ENCODE measurements at regions not wholly inside any gene's neighbourhood (a gene's known extent, or its start where the extent isn't known, plus 50 kb on each side); places are given as distances from the start of the nearest gene placed in this dataset.

DNA sequence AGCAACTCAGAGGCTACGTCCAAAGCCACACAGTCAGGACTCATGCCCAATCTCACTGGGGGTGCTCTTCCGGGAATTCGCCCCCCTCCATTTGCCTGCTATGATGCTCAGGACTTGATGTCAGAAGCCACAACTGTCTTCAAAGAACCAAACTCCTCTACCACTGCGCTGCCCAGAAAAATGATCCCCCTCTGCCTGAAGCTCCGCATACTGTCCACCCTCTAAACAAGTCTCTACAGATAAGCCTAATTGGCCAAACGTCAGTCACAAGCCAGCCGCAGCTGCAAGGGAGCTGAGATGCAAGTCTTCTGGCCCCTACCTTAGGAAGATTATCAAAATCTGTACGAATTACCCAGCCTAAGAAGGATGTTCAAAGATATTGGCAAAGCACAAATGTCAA lies 294.6 kb downstream of the BUD13 start:
- TF ChIP-seq, protein P1, sequence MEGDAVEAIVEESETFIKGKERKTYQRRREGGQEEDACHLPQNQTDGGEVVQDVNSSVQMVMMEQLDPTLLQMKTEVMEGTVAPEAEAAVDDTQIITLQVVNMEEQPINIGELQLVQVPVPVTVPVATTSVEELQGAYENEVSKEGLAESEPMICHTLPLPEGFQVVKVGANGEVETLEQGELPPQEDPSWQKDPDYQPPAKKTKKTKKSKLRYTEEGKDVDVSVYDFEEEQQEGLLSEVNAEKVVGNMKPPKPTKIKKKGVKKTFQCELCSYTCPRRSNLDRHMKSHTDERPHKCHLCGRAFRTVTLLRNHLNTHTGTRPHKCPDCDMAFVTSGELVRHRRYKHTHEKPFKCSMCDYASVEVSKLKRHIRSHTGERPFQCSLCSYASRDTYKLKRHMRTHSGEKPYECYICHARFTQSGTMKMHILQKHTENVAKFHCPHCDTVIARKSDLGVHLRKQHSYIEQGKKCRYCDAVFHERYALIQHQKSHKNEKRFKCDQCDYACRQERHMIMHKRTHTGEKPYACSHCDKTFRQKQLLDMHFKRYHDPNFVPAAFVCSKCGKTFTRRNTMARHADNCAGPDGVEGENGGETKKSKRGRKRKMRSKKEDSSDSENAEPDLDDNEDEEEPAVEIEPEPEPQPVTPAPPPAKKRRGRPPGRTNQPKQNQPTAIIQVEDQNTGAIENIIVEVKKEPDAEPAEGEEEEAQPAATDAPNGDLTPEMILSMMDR (IDR thresholded peaks at IDR 0.05): no peak
- no peaks in the 10 kb centered on the region for H3K9me3 ChIP-seq (replicated peaks in 1 of 2; ENCODE audit: control insufficient read depth in 1 of 2, insufficient read depth in 1 of 2, low read length in 2 of 2)
- Mint-ChIP-seq H3K36me3 (no peaks in the 10 kb centered on the region), H3K4me3 (no peak overlapping the region), H3K4me1 (no peaks in the 10 kb centered on the region), H3K27ac (no peak overlapping the region), H3K9me3 (no peaks in the 10 kb centered on the region), H3K27me3 (ENCODE audit: low read depth in 3 of 3) (peaks cover 8 to 14% (median 12%) of the 10 kb centered on the region in 3 donors)
- no peak overlapping the region for H3K4me3 ChIP-seq (replicated peaks in 1 of 3; ENCODE audit: low read depth in 2 of 3, low read length in 3 of 3)
- no peaks in the 10 kb centered on the region for H3K36me3 ChIP-seq (replicated peaks in 1 of 2; ENCODE audit: control insufficient read depth in 1 of 2, insufficient read depth in 2 of 2, low read length in 2 of 2)
- no peak overlapping the region for H3K27ac ChIP-seq (ENCODE audit: low read depth in 1 of 2, low read length in 2 of 2)
- H3K79me2 ChIP-seq (ENCODE audit: insufficient read depth, low read length): no peaks in the 10 kb centered on the region
- 83% methylated on average over 5 of the region's 8 CpGs for WGBS (ENCODE audit: insufficient coverage)
- H3K4me2 ChIP-seq (replicated peaks; ENCODE audit: extremely low read depth, low read length, poor library complexity, severe bottlenecking): no peak overlapping the region
- intact Hi-C loops (cut with micrococcal nuclease): no loop called here
- H3K4me1 ChIP-seq (ENCODE audit: control insufficient read depth in 1 of 2, insufficient read depth in 2 of 2, low read length in 2 of 2): no peaks in the 10 kb centered on the region
- no peak overlapping the region for H2AFZ ChIP-seq (ENCODE audit: insufficient read depth, low read depth, low read length, poor library complexity, severe bottlenecking)
- H4K20me1 ChIP-seq (ENCODE audit: insufficient read depth, low read length): no peaks in the 10 kb centered on the region
- no peak overlapping the region for H3K9ac ChIP-seq (ENCODE audit: insufficient read depth, low read length, poor library complexity, severe bottlenecking)
- H3K27me3 ChIP-seq (ENCODE audit: control insufficient read depth in 2 of 2, insufficient read depth in 2 of 2, low read length in 2 of 2): peaks cover 0 to 2% of the 10 kb centered on the region in 2 donors
- DNase-seq: no peak

DNA sequence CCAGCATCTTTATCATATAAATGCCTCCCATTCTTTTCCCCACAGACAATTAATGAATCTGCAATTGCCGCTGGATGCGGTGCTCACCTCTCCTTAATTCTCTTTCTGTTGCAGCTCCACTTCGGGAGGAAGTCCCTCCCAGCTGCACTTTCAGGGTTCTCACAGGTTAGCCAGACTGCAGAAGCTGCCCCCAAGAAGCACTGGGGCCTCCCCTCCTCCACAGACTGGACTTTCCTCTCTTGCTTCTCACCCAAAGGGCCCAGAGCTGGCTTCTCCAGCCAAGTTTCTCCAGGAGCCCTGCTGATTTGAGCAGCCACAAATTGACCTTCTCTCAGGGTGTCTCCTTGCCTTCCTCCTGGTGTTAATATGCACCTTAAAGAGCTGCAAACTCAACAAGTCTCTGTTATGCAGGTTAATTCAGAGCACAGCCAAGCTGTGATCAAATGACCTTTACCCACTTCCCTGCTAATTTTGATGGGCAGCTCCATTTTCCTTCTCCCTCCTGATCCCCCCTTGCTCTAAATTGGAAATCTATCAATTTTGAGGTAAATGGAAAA lies 298.9 kb downstream of the BUD13 start:
- Histone ChIP-seq H3K9me3 (replicated peaks in 1 of 2; ENCODE audit: control insufficient read depth in 1 of 2, insufficient read depth in 1 of 2, low read length in 2 of 2) (no peaks in the 10 kb centered on the region), H3K27me3 (ENCODE audit: control insufficient read depth in 2 of 2, insufficient read depth in 2 of 2, low read length in 2 of 2) (peaks cover 0 to 2% of the 10 kb centered on the region in 2 donors), H3K36me3 (replicated peaks in 1 of 2; ENCODE audit: control insufficient read depth in 1 of 2, insufficient read depth in 2 of 2, low read length in 2 of 2) (no peaks in the 10 kb centered on the region), H3K4me1 (ENCODE audit: control insufficient read depth in 1 of 2, insufficient read depth in 2 of 2, low read length in 2 of 2) (no peaks in the 10 kb centered on the region), H3K79me2 (ENCODE audit: insufficient read depth, low read length) (no peaks in the 10 kb centered on the region), H4K20me1 (ENCODE audit: insufficient read depth, low read length) (no peaks in the 10 kb centered on the region), H3K9ac (ENCODE audit: insufficient read depth, low read length, poor library complexity, severe bottlenecking) (no peak overlapping the region), H3K4me3 (replicated peaks in 1 of 3; ENCODE audit: low read depth in 2 of 3, low read length in 3 of 3) (no peak overlapping the region), H2AFZ (ENCODE audit: insufficient read depth, low read depth, low read length, poor library complexity, severe bottlenecking) (no peak overlapping the region), H3K27ac (ENCODE audit: low read depth in 1 of 2, low read length in 2 of 2) (no peak overlapping the region), H3K4me2 (replicated peaks; ENCODE audit: extremely low read depth, low read length, poor library complexity, severe bottlenecking) (no peak overlapping the region)
- Mint-ChIP-seq H3K27ac (peak overlapping the region in 1 of 7 donors; percentile 55), H3K4me3 (no peak overlapping the region), H3K36me3 (no peaks in the 10 kb centered on the region), H3K9me3 (peaks cover 0 to 6% (median 0%) of the 10 kb centered on the region in 7 donors), H3K27me3 (ENCODE audit: low read depth in 3 of 3) (peaks cover 6 to 11% (median 9%) of the 10 kb centered on the region in 3 donors), H3K4me1 (no peaks in the 10 kb centered on the region)
- no peak for DNase-seq
- TF ChIP-seq, protein P1 (IDR thresholded peaks at IDR 0.05): no peak
- intact Hi-C loops (cut with micrococcal nuclease): no loop called here
- 38% methylated on average over 3 of the region's 3 CpGs for WGBS (ENCODE audit: insufficient coverage)

All from CD14-positive monocyte (primary cell).